Neural progenitor cell (in vitro differentiated cells): ENCODE measurements at regions not wholly inside any gene's neighbourhood (a gene's known extent, or its start where the extent isn't known, plus 50 kb on each side); places are given as distances from the start of the nearest gene placed in this dataset.

ENCODE experiments used
- EZH2 ChIP-seq: fragments of 200-600 bp; sonication (generic); IDR thresholded peaks from 2 replicates; pipeline ENCODE4 v1.6.1; 2017; ENCODE audit warnings: antibody characterized with exemption, mild to moderate bottlenecking, moderate library complexity
- EZH2phosphoT487 ChIP-seq: fragments of 200-600 bp; sonication (generic); IDR thresholded peaks from 2 replicates; pipeline ENCODE4 v1.6.1; 2017; ENCODE audit warnings: antibody characterized with exemption
- TF ChIP-seq, protein P1 (sequence below): fragments of 200-600 bp; sonication (generic); IDR thresholded peaks from 2 replicates; pipeline ENCODE4 v1.5.1; 2017; ENCODE audit warnings: antibody characterized with exemption, mild to moderate bottlenecking

DNA sequence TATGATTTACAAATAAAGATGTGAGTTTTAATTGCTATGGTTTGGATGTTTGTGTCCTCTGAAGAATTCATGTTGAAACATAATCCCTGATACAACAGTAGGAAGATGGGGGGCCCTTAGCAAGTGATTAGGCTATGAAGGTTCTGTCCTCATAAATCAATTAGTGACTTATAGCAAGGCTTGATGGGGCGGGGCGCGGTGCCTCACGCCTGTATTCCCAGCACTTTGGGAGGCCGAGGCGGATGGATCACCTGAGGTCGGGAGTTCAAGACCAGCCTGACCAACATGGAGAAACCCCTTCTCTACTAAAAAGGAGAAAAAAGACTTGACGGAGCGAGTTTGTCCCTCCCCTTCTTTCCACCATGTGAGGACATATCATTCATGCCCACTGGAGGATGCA lies 2486.5 kb upstream of the PCDH20 start:
- TF ChIP-seq, protein P1, sequence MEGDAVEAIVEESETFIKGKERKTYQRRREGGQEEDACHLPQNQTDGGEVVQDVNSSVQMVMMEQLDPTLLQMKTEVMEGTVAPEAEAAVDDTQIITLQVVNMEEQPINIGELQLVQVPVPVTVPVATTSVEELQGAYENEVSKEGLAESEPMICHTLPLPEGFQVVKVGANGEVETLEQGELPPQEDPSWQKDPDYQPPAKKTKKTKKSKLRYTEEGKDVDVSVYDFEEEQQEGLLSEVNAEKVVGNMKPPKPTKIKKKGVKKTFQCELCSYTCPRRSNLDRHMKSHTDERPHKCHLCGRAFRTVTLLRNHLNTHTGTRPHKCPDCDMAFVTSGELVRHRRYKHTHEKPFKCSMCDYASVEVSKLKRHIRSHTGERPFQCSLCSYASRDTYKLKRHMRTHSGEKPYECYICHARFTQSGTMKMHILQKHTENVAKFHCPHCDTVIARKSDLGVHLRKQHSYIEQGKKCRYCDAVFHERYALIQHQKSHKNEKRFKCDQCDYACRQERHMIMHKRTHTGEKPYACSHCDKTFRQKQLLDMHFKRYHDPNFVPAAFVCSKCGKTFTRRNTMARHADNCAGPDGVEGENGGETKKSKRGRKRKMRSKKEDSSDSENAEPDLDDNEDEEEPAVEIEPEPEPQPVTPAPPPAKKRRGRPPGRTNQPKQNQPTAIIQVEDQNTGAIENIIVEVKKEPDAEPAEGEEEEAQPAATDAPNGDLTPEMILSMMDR = no peak
- TF ChIP-seq EZH2 = no peak
- no peak for TF ChIP-seq EZH2phosphoT487
